H1 (cell line): ENCODE measurements at regions not wholly inside any gene's neighbourhood (a gene's known extent, or its start where the extent isn't known, plus 50 kb on each side); places are given as distances from the start of the nearest gene placed in this dataset.

Experiments
- CHD2 ChIP-seq: IDR thresholded peaks from 2 replicates; pipeline ENCODE4 v1.6.1; 2012; ENCODE audit warnings: low read length, improper control_type of control experiment
- E2F6 ChIP-seq: IDR thresholded peaks from 2 replicates; pipeline ENCODE4 v1.6.1; 2012; ENCODE audit warnings: inconsistent platforms
- KDM5A ChIP-seq: fragments of 200-600 bp; IDR thresholded peaks from 2 replicates; pipeline ENCODE4 v1.7.1; 2012; ENCODE audit warnings: mild to moderate bottlenecking, low read length, inconsistent platforms, mixed read lengths
- SAP30 ChIP-seq: fragments of 300-600 bp; sonication (generic); IDR thresholded peaks from 2 replicates; pipeline ENCODE4 v1.7.1; 2012; ENCODE audit warnings: low read length, moderate library complexity, mild to moderate bottlenecking, inconsistent platforms; ENCODE audit not compliant: insufficient read depth, insufficient replicate concordance
- SIRT6 ChIP-seq: IDR thresholded peaks from one replicate; pipeline ENCODE4 v1.7.1; 2012; ENCODE audit warnings: low read length, inconsistent platforms

- TF ChIP-seq CHD2: no peak
- TF ChIP-seq KDM5A: no peak
- no peak for TF ChIP-seq E2F6
- no peak for TF ChIP-seq SIRT6
- TF ChIP-seq SAP30: no peak
- TF ChIP-seq, all 59 proteins: peak for 0
Observed at GRCh38 chr11:26862801-26863200, 131.1 kb upstream of the FIBIN start (continued).
